Nucleus accumbens (tissue), 56 donors: ENCODE measurements at regions not wholly inside any gene's neighbourhood (a gene's known extent, or its start where the extent isn't known, plus 50 kb on each side); places are given as distances from the start of the nearest gene placed in this dataset.
"Not testable (repeated sequence)": the region's sequence is repeated elsewhere in the genome, so short reads cannot be mapped to it uniquely, and the experiment has no call there.

Source experiments
- DNase-seq, 56 donors: peaks; one replicate each; lab custom pipeline; 2025; lab: John Stamatoyannopoulos, UW

GRCh38 chr16:11414815-11415775 is 69.8 kb downstream of the RMI2 start:
- no peak for DNase-seq

GRCh38 chr16:11416228-11417001 is 71.2 kb downstream of the RMI2 start:
- DNase-seq = no peak

GRCh38 chr16:11417487-11417886 is 72.2 kb downstream of the RMI2 start:
- DNase-seq = no peak

- DNase-seq = no peak
These were observed 73.2 kb downstream of the RMI2 start for GRCh38 chr16:11418506-11418905.

GRCh38 chr16:11420067-11420466 is 74.8 kb downstream of the RMI2 start:
- not testable (repeated sequence) for DNase-seq

- DNase-seq = no peak
These were observed 75.6 kb downstream of the RMI2 start for GRCh38 chr16:11420895-11421294.

GRCh38 chr16:11422381-11423314 is 77.4 kb downstream of the RMI2 start:
- no peak for DNase-seq

GRCh38 chr16:11423315-11424117 is 78.3 kb downstream of the RMI2 start:
- no peak for DNase-seq

- no peak for DNase-seq
These were observed 78.8 kb downstream of the RMI2 start for GRCh38 chr16:11424118-11424460.

GRCh38 chr16:11425140-11425539 is 79.9 kb downstream of the RMI2 start:
- DNase-seq = peak in 1 of 56 donors; percentile 21

- DNase-seq = no peak
These were observed 83.3 kb downstream of the RMI2 start for GRCh38 chr16:11428623-11428953.

GRCh38 chr16:11429123-11429522 is 83.9 kb downstream of the RMI2 start:
- no peak for DNase-seq

GRCh38 chr16:11429823-11430222 is 84.6 kb downstream of the RMI2 start:
- DNase-seq = no peak

- DNase-seq = no peak
These were observed 85.5 kb downstream of the RMI2 start for GRCh38 chr16:11430601-11431317.

- DNase-seq = no peak
These were observed 86.7 kb downstream of the RMI2 start for GRCh38 chr16:11431915-11432465.

GRCh38 chr16:11432856-11433395 is 87.7 kb downstream of the RMI2 start:
- no peak for DNase-seq

GRCh38 chr16:11435576-11435975 is 90.3 kb downstream of the RMI2 start:
- no peak for DNase-seq

GRCh38 chr16:11437069-11437468 is 91.8 kb downstream of the RMI2 start:
- no peak for DNase-seq
